NCI-H2171 treated with DMSO at 0.1 percent for 48 hours (cell line): ENCODE measurements at regions not wholly inside any gene's neighbourhood (a gene's known extent, or its start where the extent isn't known, plus 50 kb on each side); places are given as distances from the start of the nearest gene placed in this dataset.
A peak's percentile ranks its signal among the peaks of the same experiment; 100 is the strongest.

Experiments
- DNase-seq: peaks from one replicate; lab custom pipeline; 2025; lab: John Stamatoyannopoulos, UW

- DNase-seq, result peak; percentile 50
Observed at GRCh38 chr21:18951271-18952038, 547.9 kb upstream of the TMPRSS15 start.

- no peak for DNase-seq
Observed at GRCh38 chr21:18954441-18954844, 550.9 kb upstream of the TMPRSS15 start.

DNA sequence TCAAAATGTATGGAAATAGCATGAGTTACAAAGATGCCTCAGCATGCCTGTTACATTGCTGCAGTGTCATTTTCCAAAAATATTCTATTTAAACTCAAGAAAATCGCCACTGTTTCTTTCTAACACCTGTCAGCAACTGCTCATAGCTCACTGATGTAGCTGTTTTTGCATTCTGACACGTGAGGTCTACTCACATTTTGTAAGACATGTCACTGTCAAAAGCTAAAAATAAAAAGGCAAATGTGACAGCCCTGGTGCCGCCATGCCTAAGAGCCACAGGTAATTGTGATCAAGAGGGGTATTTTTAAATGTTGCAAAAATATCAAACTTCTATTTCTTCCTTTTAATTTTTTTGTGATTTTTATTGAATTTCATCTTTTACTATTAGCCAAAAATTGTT lies 556.2 kb upstream of the TMPRSS15 start:
- DNase-seq, result no peak

GRCh38 chr21:18960306-18960705 lies 556.7 kb upstream of the TMPRSS15 start:
- no peak for DNase-seq

DNA sequence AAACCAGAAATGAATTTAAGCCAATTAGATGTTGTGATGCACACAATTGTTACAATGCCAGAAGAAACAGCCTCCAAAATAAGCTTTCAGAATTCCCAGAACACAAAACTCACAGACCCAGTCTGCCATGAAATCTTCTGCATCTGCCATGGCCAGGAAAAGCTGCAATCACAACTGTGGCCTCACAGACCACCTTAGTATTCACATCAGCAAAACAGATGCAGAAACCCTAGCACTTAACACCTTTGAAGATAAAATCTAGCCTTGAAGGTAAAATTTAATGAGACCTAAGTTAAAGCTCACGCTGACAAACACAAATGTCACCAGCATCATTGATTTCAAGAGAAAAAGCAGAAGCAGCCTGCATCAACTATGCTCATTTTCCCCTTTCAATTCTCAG lies 566.8 kb upstream of the TMPRSS15 start:
- no peak for DNase-seq

GRCh38 chr21:18970941-18971340 lies 567.4 kb upstream of the TMPRSS15 start:
- no peak for DNase-seq

- no peak for DNase-seq
Observed at GRCh38 chr21:18985584-18985983, 582.0 kb upstream of the TMPRSS15 start.

DNA sequence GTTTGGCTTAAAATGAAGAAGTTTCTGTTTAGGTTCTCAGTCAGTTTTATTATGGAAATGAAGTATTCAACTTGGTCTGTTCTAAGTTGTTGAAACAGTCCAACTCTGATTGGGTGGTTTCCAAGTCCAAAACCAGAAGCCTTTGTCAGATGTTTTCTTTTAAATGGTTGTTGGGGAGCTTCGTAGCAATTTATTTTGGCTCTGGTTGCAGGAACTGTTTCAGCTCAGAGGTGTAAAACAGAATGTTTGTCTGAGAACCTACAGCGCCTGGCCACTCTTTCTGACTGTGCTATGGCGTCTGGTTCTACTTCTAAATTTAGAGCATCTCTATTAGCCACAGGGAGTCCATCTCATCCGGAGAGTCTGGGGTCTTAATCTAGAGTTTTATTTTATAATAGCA lies 582.6 kb upstream of the TMPRSS15 start:
- DNase-seq, result no peak

DNA sequence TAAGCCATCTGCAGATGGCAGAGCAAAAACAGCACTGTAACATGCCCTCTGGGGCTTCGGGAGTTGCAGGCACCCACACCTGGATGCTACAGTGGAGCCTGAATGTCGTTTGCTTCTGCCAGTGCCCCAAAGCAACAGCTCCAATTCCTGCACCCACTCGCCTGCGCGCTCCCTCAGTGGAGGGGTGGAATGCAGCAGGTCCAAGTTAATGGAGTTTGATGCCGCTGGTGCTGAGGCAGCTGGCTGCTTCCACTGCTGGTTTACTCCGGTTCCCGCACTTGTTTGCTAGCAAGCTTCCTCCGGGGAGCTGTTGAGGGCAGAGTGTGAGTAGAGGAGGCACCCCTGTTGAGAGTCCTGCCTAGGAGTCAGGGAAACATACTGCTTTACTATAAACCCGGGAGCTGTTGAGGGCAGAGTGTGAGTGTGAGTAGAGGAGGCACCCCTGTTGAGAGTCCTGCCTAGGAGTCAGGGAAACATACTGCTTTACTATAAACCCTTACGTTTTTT lies 584.0 kb upstream of the TMPRSS15 start:
- DNase-seq, result peak; percentile 18

DNA sequence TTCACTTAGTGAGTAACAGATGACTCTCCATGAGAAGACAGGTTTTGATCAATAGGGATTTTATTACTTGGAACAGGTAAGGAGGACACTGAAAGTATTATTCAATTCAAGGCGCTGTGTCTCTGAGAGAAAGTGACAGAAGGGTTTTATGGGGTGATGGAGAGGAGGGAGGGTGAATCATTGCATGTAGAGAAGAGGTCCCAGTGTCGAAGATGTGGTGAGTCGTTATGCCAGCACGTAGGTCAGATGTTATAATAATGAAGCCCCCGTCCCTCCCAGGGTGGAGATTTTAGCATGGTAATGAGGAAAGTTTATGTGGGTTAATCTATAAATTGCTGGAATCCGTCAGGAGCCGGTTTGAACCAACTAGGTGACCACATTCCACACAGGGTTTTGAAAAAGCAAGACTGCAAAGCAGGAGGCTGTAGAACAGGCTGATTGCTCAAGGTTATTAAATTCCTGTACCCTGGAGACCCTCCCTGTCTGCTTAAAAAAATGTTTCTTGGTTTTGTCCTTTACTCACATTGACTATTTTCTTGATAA lies 586.4 kb upstream of the TMPRSS15 start:
- no peak for DNase-seq

DNA sequence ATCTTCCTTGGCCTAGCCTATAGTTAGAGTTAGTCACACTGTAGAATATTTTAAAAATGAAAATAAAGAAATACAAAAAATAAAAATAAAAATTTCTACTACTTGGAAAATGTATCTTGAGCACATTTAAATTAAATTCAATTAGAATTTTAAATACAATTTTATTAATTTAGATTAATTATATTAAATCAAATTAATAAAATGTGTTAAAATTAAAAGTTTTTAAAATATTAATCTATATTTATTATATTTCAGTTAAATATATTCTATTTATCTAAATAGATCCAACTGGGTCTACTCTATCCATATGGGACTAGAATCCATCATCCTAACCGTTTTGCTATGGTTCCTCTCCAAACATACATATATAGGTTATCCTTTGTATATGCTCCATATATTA lies 588.3 kb upstream of the TMPRSS15 start:
- DNase-seq, result no peak

- no peak for DNase-seq
Observed at GRCh38 chr21:19010251-19010650, 606.7 kb upstream of the TMPRSS15 start.

GRCh38 chr21:19010996-19011395 lies 607.4 kb upstream of the TMPRSS15 start:
- no peak for DNase-seq

DNA sequence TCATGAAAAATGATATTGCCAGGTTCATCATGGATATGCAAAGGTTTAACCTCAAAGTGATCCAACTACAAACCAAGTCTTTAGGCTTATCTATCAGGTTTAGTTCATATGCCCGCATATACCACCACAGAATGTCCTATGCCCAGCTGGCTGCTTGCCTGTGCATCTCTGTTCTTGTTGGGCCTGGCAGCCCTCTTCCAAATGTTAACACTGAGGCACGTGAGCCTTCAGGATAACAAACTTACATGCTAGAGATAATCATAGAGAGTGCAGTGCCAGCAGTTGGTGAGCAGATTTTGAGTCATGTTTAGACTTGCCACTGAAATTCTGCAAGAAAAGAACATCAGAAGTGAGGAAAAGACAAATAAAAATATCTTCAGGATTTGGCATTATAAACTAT lies 607.9 kb upstream of the TMPRSS15 start:
- DNase-seq, result no peak

DNA sequence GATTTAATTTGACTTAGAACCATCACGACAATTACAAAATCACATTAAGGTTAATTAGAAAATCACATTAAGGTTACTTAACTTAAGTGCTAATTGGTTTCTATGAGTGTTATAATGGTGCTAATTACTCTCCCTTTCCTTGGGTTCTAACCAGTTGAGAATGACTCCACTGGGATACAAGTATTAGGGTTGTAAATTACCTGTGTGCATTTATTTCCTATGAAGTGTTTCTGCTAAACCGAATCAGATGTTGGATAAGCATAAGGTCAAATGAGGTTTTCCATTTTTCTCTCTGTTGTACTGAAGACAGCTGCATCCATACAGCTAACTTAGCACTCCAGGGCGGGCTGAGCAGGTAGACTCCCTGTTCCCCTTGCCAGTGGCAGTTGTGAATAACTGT lies 610.3 kb upstream of the TMPRSS15 start:
- DNase-seq, result no peak

DNA sequence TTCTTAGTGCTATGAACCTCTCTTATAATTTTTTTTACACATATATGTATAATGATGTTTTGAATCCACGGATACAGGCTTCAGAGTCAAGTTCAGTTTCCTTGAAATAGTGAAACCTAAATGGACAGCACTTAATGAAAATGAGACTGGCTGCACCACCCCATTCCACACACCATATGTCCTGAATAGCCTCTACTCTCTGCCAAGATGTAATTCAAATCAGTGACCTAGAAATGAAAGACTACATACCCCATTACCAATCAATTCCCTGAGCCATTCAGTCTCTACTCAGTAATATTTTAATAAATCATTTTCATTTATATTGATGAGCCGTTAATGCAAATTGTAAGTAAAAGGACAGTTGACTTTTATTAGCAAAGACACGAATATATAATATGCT lies 614.9 kb upstream of the TMPRSS15 start:
- DNase-seq, result no peak

DNA sequence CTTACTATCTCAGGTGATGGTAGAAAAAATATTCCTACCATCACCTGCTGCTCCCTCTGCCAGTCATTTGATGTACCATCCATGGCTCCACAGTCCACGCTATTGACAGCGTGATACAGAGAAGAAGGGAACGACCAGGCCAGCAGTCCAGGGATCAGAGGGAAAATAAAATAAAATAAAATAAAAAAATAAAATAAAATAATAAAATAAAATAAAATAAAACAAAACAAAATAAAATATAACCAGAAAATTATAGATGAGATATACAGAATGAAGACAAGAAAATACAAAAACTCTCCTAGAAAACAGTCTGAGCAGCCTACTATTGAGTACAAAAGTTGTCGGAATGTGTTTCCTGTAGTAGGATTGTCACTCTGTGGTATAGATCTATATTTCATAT lies 619.4 kb upstream of the TMPRSS15 start:
- DNase-seq, result no peak

DNA sequence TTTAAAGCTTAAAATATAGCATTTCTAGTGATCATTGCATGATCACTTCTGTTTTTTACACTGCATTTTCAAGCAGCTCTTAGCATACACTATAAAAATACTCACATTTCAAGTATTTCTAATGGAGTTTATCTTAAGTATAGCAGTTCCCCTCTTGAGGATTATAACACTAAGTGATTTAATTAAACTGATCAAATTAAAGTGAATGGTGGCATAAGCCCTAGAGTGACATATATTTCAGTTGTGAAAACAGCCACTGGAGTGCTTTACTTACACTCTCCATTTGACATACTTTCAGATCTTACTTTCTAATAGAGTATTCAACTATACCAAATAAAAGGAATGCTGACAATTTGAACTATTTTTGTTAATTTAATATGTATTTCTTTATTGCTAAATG lies 623.3 kb upstream of the TMPRSS15 start:
- DNase-seq, result no peak

DNA sequence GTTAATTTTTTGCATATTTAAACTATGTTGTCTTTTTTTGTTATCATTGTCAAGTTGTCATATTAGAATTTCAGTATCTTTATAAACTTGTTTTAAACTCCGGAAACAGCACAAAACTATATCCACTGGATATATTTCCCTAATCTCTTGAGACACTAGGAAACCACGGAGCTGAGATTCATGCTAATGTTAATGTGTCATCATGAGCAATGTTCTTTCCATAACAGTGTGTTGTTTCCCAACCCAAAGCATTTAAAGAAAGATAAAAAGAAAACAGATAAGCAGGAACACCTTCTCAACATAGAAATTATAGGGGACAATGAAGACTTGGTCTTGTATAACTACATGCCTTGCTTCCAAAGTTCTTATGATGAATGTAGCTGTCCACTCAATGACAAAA lies 626.2 kb upstream of the TMPRSS15 start:
- no peak for DNase-seq

- DNase-seq, result no peak
Observed at GRCh38 chr21:19031953-19032352, 628.4 kb upstream of the TMPRSS15 start.

DNA sequence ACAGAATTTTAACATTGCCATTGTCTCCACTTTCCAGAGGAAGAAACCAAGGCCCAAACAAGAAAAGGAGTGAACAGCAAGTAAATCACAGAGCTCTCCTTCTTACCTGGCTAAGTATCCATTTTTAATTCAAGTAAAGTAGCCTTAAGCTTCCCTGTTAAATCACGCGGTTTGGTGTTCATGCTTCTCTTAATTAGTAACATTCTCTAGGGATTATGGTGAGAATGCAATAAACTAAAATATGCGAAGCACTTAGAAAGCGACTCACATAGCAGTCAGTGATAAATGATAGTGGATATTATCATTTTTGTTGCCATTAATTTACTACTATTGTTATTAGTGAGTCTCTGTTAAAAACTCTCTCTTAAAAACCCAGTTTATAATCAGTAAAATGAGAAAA lies 630.5 kb upstream of the TMPRSS15 start:
- DNase-seq, result no peak

DNA sequence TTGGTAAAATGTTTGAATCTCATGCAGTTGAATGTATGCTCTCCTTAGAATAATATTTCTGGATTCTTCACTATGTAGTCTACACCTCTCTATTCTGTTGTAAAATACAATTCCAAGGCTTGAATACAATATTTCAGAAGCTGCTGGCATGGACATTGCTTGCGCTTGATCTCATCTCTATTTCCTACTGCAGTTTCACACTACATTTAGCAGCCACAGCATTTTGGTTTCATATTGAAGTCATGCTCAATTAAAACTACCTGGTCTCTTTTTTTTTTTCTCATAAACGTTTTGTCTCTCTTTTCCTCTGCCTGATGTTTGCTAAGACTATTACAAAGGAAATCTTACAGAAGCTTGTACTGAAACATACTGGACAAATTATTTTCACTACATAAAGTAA lies 631.0 kb upstream of the TMPRSS15 start:
- DNase-seq, result no peak

- no peak for DNase-seq
Observed at GRCh38 chr21:19045876-19046275, 642.3 kb upstream of the TMPRSS15 start.

DNA sequence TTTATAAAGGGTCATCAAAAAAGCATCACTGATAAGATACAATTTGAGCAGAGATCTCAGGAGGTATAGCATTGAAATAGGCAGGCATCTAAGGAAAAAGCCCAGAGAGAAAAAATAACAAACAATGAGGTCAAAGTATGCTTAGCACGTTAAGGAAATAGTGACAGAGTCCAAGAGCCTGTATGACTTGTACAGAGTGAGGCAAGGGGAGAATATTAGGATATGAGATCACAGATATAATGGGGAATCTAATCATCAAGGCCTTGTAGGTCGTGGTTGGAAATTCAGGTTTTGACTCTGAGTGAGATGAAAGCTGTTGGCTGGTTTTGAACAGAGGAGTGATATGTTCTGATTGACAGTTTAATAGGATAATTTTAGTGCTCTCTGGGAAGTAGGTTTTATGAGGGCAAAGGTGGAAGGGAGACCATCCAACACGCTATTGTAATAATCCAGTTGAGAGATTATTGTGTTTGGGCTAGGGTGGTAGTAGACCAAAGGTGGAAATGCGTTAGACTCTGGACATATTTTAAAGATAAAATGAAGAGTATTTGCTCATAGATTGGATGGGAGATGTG lies 644.6 kb upstream of the TMPRSS15 start:
- no peak for DNase-seq
